ENCODE measurements at regions not wholly inside any gene's neighbourhood (a gene's known extent, or its start where the extent isn't known, plus 50 kb on each side); places are given as distances from the start of the nearest gene placed in this dataset.

DNA sequence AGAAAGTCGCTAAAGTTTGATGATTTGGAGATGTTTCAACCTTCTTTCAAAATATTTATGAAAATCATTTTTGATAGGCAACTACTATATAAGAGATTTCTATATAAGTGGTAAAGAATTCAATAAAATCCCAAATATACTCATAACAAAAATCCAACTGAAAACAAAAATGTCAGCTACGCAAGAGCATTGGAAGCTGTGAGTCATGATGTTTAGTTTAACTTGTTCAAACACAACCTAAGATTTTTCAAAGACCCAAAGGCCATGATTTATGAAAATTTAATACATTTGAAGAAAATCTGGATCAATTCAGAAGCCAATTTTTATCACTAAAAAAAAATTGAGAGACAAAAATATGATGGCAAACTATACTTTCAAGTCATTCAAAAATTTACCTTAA lies 226.6 kb downstream of the MZT1 start:
- Mint-ChIP-seq H3K4me3 (no peak overlapping the region), H3K27me3 (no peaks in the 10 kb centered on the region), H3K36me3 (no peaks in the 10 kb centered on the region), H3K4me1 (ENCODE audit: low read depth in 2 of 2) (no peaks in the 10 kb centered on the region), H3K27ac (no peak overlapping the region), H3K9me3 (peaks cover 8% of the 10 kb centered on the region)
- ATAC-seq (no peak), DNase-seq (ENCODE audit: low spot score) (no peak)

DNA sequence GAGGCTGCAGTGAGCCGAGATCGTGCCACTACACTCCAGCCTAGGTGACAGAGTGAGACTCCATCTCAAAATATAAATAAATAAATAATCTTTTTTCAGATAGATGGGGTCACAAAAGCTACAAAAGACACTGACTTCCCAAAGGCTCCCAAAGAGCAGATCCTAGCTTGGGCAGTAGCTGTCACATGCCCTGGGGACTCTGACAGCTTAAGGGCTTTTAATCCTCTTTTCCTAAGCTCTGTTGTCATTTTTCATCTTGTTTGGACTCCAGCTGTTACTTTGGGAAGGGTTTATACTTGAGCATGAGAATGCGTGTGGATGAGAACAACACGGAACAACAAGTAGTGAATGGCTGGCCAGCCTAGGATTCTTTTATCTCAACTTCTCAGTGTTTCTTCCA lies 231.7 kb downstream of the MZT1 start:
- no peaks in the 10 kb centered on the region for H3K27me3 Mint-ChIP-seq
- no peak for DNase-seq (ENCODE audit: low spot score)
- peaks cover 15% of the 10 kb centered on the region for H3K9me3 Mint-ChIP-seq
- H3K27ac Mint-ChIP-seq = no peak overlapping the region
- H3K4me3 Mint-ChIP-seq = no peak overlapping the region
- H3K36me3 Mint-ChIP-seq = no peaks in the 10 kb centered on the region
- no peak for ATAC-seq
- no peaks in the 10 kb centered on the region for H3K4me1 Mint-ChIP-seq (ENCODE audit: low read depth in 2 of 2)

DNA sequence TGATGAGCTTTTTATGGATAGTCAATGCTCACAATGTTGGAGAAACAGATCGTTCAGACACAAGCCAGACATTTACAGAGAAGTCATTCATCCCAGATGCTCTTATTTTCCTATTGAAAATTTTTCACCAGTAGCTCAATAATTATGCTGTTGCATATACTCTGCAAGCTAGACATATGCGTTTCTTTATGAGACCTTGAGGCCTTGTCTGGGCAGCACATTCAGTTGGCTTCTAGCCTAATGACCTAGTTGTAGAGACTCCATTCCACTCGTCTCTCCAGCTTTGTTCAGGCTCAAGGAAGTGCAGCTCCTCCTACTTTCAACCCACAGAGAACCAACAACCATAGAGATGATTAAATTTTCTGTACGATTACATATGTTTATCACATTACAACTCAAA lies 237.7 kb downstream of the MZT1 start:
- H3K27me3 Mint-ChIP-seq = no peaks in the 10 kb centered on the region
- no peak overlapping the region for H3K27ac Mint-ChIP-seq
- H3K9me3 Mint-ChIP-seq = peaks cover 25% of the 10 kb centered on the region
- no peak for DNase-seq (ENCODE audit: low spot score)
- H3K4me1 Mint-ChIP-seq (ENCODE audit: low read depth in 2 of 2) = no peaks in the 10 kb centered on the region
- no peak for ATAC-seq
- H3K4me3 Mint-ChIP-seq = no peak overlapping the region
- H3K36me3 Mint-ChIP-seq = no peaks in the 10 kb centered on the region

DNA sequence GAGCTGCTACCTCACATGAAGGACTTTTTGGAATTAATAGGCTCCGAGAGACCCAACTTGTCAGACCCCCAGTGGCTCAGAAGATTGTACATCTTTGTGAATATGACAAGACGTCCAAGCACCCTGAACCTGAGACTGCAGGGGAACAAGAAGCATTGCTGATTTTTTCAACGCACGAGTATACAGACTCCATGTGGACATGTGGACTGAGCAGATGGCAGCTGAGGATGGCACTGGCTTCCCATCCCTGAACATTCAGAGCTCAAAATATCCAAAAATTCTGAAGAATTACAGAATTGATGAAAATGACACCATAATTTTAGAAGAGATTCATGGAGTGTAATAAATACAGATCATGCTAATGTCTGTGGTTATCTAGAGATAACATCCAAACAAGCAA lies 254.1 kb downstream of the MZT1 start:
- Mint-ChIP-seq H3K9me3 (peaks cover 14% of the 10 kb centered on the region), H3K27ac (no peak overlapping the region), H3K4me3 (no peak overlapping the region), H3K27me3 (no peaks in the 10 kb centered on the region), H3K4me1 (ENCODE audit: low read depth in 2 of 2) (no peaks in the 10 kb centered on the region), H3K36me3 (no peaks in the 10 kb centered on the region)
- ATAC-seq = no peak
- DNase-seq (ENCODE audit: low spot score) = no peak

DNA sequence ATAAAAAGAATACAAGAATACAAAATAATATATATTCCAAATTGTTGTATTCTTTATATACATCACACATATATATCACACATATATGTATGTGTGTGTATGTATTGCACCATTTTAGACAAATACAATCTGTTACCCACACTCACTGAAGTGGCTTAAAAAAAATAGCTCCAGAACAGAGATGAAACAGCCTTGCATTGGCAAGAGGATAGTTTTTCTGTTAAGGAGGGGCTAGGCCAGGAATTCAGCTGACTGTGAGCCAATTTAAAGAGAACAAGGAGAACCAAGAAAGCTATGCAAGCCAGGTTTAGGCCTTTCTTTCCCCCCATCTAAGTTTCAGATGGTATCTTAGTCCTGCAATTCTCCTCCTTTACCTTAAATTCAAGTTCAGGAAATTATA lies 257.5 kb downstream of the MZT1 start:
- ATAC-seq (no peak), DNase-seq (ENCODE audit: low spot score) (no peak)
- Mint-ChIP-seq H3K4me1 (ENCODE audit: low read depth in 2 of 2) (no peaks in the 10 kb centered on the region), H3K9me3 (peaks cover 20% of the 10 kb centered on the region), H3K27me3 (no peaks in the 10 kb centered on the region), H3K36me3 (no peaks in the 10 kb centered on the region), H3K27ac (no peak overlapping the region), H3K4me3 (no peak overlapping the region)

DNA sequence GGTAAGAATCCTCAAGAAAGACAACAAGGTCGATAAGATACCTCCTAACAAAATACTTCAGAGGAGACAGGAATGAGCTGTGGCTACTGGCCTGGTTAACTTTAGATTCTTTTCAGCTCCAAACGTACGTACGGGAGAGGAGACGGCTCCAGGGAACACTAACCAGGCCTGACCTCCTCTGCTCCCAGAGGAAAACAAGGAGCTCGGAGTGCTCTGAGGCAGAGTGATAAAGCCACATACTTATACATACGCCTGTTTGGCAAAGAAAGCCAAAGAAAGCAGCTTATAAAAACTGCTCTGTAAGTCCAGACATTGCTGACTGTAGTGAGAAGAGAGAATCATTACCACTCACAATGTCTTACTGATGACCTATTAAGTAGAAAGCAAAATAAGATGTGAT lies 263.9 kb downstream of the MZT1 start:
- no peaks in the 10 kb centered on the region for H3K27me3 Mint-ChIP-seq
- no peak for DNase-seq (ENCODE audit: low spot score)
- H3K27ac Mint-ChIP-seq = no peak overlapping the region
- no peak for ATAC-seq
- H3K4me1 Mint-ChIP-seq (ENCODE audit: low read depth in 2 of 2) = no peaks in the 10 kb centered on the region
- H3K4me3 Mint-ChIP-seq = no peak overlapping the region
- peaks cover 20% of the 10 kb centered on the region for H3K9me3 Mint-ChIP-seq
- H3K36me3 Mint-ChIP-seq = no peaks in the 10 kb centered on the region

DNA sequence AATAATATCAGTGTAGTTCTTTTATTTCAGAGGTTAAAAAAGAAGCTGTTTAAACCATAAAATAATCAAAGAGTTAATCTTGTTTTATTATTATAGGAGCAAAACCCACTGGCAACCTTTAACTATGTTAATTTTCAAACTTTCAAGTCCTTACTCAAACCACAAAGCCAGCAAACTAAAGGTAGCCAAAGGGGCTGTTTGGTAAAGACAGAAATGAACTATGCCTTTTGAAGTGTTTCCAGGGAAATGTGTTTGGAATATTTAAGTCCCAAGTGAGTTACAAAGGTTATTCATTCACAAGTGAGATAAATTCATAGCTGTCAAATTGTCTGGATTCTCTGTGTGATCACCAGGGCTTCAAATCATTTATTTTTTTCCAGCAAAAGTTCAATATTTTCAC lies 264.7 kb downstream of the MZT1 start:
- no peaks in the 10 kb centered on the region for H3K36me3 Mint-ChIP-seq
- DNase-seq (ENCODE audit: low spot score) (no peak), ATAC-seq (no peak)
- no peaks in the 10 kb centered on the region for H3K4me1 Mint-ChIP-seq (ENCODE audit: low read depth in 2 of 2)
- no peaks in the 10 kb centered on the region for H3K27me3 Mint-ChIP-seq
- no peak overlapping the region for H3K27ac Mint-ChIP-seq
- peaks cover 13% of the 10 kb centered on the region for H3K9me3 Mint-ChIP-seq
- H3K4me3 Mint-ChIP-seq = no peak overlapping the region

DNA sequence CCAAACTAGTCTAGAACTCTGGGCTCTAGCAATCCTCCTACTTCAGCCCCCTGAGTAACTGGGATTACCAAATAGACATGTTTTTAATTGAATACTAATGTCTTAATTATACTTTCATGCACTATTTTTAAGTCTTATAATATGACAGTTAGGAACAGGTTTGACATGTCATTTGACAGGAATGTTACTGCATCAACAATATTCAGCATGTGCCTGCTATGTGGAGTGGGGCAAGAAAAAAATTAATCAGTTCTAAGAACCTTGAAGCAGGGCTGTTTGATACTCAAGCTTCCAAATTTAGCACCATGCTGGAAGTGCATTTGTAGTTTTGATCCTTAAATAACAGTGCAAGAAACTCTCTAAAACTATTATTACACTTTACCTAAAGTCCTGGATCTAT lies 265.3 kb downstream of the MZT1 start:
- no peaks in the 10 kb centered on the region for H3K36me3 Mint-ChIP-seq
- H3K4me1 Mint-ChIP-seq (ENCODE audit: low read depth in 2 of 2) = no peaks in the 10 kb centered on the region
- DNase-seq (ENCODE audit: low spot score) (no peak), ATAC-seq (no peak)
- H3K27me3 Mint-ChIP-seq = no peaks in the 10 kb centered on the region
- peaks cover 11% of the 10 kb centered on the region for H3K9me3 Mint-ChIP-seq
- no peak overlapping the region for H3K4me3 Mint-ChIP-seq
- no peak overlapping the region for H3K27ac Mint-ChIP-seq

DNA sequence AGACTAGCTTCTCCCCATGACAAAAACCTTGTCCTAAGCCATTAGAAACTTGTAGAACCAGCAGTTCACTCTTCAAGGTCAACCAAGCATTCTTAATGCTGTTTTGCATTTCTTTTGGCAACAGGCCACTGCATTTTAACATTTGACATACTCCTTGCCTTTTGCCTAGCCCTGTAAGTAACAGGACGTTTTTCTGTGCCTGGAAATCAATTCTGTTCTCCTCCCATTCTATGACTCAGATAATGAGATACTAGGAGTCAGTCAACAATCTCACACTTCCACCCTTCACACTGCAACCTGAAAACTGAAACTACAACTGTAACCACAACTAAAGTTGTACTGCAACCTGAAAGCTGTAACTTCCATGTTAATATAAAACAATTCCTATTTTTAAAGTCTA lies 268.7 kb downstream of the MZT1 start:
- H3K27ac Mint-ChIP-seq = no peak overlapping the region
- no peak for ATAC-seq
- no peaks in the 10 kb centered on the region for H3K36me3 Mint-ChIP-seq
- peaks cover 9% of the 10 kb centered on the region for H3K9me3 Mint-ChIP-seq
- no peak overlapping the region for H3K4me3 Mint-ChIP-seq
- H3K4me1 Mint-ChIP-seq (ENCODE audit: low read depth in 2 of 2) = no peaks in the 10 kb centered on the region
- H3K27me3 Mint-ChIP-seq = no peaks in the 10 kb centered on the region
- DNase-seq (ENCODE audit: low spot score) = no peak

DNA sequence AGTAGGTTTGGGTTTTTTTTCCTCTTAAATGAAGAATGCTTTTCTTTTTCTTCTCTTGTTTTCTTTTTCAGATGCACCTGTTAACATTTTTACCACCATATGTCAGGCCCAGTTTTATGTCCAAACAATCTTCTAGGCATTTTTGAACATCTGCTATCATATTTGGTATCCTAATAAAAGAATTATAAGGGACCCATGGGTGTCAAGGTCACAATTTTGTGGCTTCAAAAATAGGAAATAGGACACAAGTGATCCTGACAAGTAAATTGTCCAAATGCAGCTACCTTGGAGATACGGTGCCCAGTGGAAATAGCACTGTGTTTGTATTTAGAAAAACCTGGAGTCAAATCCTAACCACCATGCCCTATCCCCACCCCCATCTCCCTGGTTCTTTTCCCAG lies 270.3 kb downstream of the MZT1 start:
- DNase-seq (ENCODE audit: low spot score) (no peak), ATAC-seq (no peak)
- no peaks in the 10 kb centered on the region for H3K36me3 Mint-ChIP-seq
- no peak overlapping the region for H3K27ac Mint-ChIP-seq
- peaks cover 9% of the 10 kb centered on the region for H3K9me3 Mint-ChIP-seq
- no peaks in the 10 kb centered on the region for H3K4me1 Mint-ChIP-seq (ENCODE audit: low read depth in 2 of 2)
- no peak overlapping the region for H3K4me3 Mint-ChIP-seq
- no peaks in the 10 kb centered on the region for H3K27me3 Mint-ChIP-seq

DNA sequence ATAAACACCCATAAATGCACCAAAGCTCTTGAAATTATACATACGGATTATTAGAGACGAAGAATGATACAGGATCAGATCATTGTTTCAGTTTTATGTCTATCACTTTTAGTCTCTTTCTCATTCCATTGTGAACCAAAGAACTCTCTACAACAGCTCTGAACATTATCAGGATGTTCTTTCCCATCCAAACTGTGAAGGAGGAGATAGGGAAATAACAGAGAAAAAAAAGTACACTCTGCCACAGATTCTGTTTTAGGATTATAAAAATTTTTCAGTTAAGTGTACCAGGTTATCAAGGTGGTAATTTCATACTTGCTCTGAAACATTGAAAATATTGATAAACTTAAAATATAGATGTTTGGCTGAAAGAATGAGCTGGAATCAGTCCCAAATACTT lies 270.9 kb downstream of the MZT1 start:
- Mint-ChIP-seq H3K36me3 (no peaks in the 10 kb centered on the region), H3K4me3 (no peak overlapping the region), H3K27me3 (no peaks in the 10 kb centered on the region), H3K4me1 (ENCODE audit: low read depth in 2 of 2) (no peaks in the 10 kb centered on the region), H3K9me3 (peaks cover 9% of the 10 kb centered on the region), H3K27ac (no peak overlapping the region)
- ATAC-seq (no peak), DNase-seq (ENCODE audit: low spot score) (no peak)

DNA sequence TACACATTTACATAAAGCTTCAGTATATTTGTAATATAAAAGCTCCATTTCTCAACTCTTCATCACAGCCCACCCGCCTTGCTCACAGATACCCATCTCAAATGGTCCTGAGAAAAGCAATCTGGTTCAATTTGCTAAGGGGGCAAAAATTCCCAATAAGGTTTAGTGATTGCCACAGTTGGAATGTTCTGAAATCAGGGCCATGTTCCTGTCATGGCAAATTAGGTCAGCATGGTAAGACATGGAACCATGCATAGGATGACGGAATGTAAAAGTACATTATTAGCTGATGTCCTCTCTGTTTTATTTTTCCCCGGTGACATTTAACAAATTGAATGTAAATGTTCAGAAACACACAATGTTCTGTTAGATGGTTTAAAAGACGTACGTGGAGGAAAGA lies 274.3 kb downstream of the MZT1 start:
- ATAC-seq = no peak
- H3K27ac Mint-ChIP-seq = no peak overlapping the region
- H3K27me3 Mint-ChIP-seq = no peaks in the 10 kb centered on the region

DNA sequence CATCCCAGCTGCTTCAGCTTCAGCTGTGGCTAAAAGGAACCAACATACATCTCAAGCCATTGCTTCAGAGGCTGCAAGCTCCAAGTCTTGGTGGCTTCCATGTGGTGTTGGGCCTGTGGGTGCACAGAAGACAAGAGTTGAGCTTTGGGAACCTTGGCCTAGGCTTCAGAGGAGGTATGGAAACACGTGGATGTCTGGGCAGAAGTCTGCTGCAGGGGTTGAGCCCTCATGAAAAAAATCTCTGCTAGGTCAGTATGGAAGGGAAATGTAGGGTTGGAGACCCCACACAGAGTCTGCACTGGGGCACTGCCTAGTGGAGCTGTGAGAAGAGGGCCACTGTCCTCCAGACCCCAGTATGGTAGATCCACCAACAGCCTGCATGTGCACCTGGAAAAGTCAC lies 279.3 kb downstream of the MZT1 start:
- DNase-seq (ENCODE audit: low spot score) = no peak
- no peaks in the 10 kb centered on the region for H3K4me1 Mint-ChIP-seq (ENCODE audit: low read depth in 2 of 2)
- no peak overlapping the region for H3K27ac Mint-ChIP-seq
- peaks cover 14% of the 10 kb centered on the region for H3K9me3 Mint-ChIP-seq
- no peak for ATAC-seq
- H3K36me3 Mint-ChIP-seq = peaks cover 6% of the 10 kb centered on the region
- no peak overlapping the region for H3K4me3 Mint-ChIP-seq
- no peaks in the 10 kb centered on the region for H3K27me3 Mint-ChIP-seq

More for the DNA sequence above, 274.3 kb downstream of the MZT1 start:
- Mint-ChIP-seq H3K4me1 (ENCODE audit: low read depth in 2 of 2) (no peaks in the 10 kb centered on the region), H3K4me3 (no peak overlapping the region), H3K9me3 (peaks cover 7% of the 10 kb centered on the region), H3K36me3 (peaks cover 6% of the 10 kb centered on the region)
- DNase-seq (ENCODE audit: low spot score) = no peak

DNA sequence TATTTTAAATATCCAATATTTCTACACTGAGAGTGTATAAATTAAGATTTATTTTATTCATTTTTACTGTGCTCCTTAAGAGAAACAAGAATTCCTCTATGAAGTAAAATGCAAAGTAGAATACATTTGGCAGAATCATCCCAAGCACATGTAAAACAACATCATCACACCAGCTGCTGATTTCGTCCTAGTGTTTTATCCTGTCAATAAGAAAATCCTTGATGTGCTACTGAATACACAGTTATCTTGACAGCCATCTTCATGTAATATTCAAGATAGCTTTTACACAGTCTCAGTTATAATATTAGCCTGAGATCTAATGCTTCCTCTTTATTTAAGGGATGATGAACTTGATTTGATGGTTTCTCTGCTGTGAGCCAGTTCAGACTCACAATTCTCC lies 282.4 kb downstream of the MZT1 start:
- Mint-ChIP-seq H3K36me3 (peaks cover 1% of the 10 kb centered on the region), H3K4me1 (ENCODE audit: low read depth in 2 of 2) (no peaks in the 10 kb centered on the region), H3K27ac (no peak overlapping the region), H3K27me3 (no peaks in the 10 kb centered on the region), H3K4me3 (no peak overlapping the region), H3K9me3 (peaks cover 20% of the 10 kb centered on the region)
- no peak for ATAC-seq
- no peak for DNase-seq (ENCODE audit: low spot score)

DNA sequence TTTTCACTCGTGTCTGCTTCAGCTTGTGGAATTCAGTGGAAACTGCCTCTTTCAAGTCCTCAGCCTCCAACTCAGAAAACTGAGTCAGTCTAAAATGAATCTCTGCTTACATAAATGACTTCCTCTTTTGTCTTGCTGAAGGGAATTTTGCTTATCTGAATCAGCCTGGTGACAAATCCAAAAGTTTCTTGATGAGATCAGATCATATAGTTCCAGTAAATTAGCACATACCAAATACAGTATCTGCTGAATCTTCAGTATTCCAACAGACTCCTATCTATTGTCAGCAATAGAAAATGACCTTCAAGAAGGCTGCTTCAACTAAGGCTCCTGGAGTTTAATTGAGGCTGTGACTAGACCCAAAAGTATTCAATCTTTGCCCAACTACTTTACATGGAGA lies 290.0 kb downstream of the MZT1 start:
- DNase-seq (ENCODE audit: low spot score) (no peak), ATAC-seq (no peak)
- Mint-ChIP-seq H3K9me3 (peaks cover 12% of the 10 kb centered on the region), H3K27ac (no peak overlapping the region), H3K27me3 (no peaks in the 10 kb centered on the region), H3K4me1 (ENCODE audit: low read depth in 2 of 2) (no peaks in the 10 kb centered on the region), H3K4me3 (no peak overlapping the region), H3K36me3 (no peaks in the 10 kb centered on the region)

DNA sequence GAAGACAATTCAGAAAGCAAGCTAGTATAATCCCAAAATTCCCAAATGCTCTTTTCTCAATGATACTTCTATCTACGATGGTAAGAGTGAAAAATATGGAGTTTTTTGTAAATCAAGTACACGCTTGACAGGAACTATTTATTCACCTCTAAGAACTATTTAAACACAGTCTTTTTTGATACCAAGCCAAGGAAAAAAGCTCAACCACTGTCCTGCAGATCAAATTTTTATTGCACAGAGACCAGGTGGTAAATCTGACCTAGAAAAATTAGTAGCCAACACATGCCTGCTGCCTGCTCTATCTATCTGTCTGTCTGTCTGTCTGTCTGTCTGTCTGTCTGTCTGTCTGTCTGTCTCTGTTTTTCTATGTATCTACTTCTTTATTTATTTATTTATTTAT lies 292.2 kb downstream of the MZT1 start:
- Mint-ChIP-seq H3K27me3 (no peaks in the 10 kb centered on the region), H3K27ac (no peak overlapping the region)

More for the DNA sequence above, 292.2 kb downstream of the MZT1 start:
- no peaks in the 10 kb centered on the region for H3K36me3 Mint-ChIP-seq
- H3K9me3 Mint-ChIP-seq = peaks cover 8% of the 10 kb centered on the region
- DNase-seq (ENCODE audit: low spot score) (no peak), ATAC-seq (no peak)
- no peaks in the 10 kb centered on the region for H3K4me1 Mint-ChIP-seq (ENCODE audit: low read depth in 2 of 2)
- no peak overlapping the region for H3K4me3 Mint-ChIP-seq

Data from natural killer cell treated with Interleukin-12 subunit alpha and Interleukin-12 subunit beta and Interleukin-15 and Interleukin-18, amount 100 ng/mL, for 72 hours (primary cell).